GM03348 (cell line): ENCODE measurements at regions not wholly inside any gene's neighbourhood (a gene's known extent, or its start where the extent isn't known, plus 50 kb on each side); places are given as distances from the start of the nearest gene placed in this dataset.

Experiments
- DNase-seq: peaks from one replicate; pipeline ENCODE4 v3.0.0; 2012; ENCODE audit warnings: low spot score

GRCh38 chr5:174159327-174160114, 114.0 kb downstream of the NSG2 start:
- DNase-seq: peak; percentile 21

DNA sequence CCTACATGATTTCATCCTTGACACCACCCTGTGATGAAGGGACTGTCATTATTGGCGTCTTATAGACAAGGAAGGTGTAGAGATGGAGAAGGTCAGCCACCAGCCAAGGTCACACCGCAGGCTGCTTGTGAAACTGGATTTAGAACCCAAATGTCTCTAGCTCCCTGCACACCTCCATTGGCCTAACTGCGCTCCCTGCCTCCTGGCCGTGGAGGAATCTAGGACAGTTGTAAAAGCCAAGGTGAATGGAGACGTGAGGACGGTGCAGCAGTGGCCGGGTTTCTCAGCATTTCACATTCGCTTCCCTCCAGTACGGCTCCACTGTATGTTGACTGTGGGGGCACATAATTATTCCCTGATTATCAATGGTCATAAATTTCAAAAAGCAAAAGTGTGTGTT, 119.9 kb downstream of the NSG2 start:
- DNase-seq: no peak

DNA sequence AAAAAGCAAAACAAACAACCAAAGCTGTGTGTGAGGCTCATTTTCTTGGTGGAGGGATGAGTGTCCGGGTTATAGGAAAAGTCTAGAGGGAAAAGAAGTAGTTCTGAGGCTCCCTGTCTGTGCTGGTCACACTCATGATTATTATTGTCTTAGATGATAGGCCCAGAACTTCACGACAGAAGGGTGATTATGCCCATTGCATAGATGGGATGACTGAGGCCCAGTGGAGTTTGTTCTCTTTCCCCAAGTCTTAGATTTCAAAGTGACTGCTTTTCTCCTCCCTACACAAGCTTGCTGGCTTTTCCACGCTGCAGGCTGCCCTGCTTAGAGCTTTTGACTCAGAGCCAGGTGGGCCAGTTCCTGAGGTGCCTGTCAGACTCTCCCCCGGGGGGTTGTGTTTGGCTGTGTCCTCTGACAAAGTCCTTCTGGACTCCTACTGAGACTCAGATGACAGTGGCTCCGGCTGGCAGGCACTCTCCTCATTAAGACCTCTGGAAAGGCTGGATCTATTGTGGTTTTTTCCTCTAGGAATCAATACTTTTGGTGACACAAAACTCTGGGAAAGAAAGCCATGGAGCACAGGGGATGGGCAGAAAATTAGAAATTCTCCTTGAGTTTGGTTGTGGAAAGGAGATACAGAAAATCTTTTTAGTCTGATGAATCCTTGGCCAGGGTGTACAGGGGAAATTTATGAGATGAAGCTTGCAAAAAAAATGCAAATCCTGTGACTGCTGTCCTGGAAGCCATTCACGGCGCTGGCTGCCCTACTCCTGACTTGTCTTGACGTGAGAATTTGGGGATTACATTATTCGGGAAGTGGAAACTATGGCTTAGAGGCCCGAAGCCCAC, 120.9 kb downstream of the NSG2 start:
- DNase-seq: no peak

DNA sequence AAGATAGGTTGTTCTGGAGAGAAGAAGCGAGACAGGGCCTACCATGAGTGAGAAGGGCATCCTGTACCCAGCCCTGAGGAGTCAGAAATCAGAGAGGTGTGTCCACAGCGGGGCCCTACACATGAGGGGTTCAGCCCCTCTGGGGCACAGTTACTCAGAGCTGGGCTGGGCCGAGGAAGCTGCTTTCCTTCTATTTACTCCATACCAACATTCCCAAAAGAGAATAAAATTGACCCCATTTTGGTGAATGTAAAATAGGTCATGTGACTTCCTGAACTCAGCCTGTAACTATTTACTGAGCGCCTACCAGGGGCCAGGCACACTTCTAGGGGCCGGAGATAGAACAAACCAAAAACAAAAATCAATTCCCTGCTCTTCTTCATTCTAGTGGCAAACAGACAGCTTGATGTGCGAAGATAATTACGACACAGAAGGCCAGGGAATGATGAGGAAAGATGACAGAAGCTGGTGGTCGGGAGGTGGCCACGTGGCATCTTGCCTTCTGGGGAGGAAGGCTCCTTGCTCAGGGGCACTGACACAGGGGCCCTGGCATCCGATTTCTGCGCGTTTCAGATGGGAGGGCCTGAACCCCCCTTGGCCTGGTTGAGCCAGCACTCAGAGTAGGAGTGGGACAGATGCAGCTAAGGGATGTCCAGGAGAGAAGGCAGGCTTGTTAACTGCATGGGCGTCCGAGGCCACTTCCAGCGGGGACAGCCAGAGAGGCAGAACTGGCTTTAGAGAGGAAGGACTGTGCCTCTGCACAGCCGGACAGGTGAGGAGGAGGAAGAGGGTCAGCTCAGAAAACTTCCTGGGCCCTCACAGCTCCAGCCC, 121.8 kb downstream of the NSG2 start:
- no peak for DNase-seq

DNA sequence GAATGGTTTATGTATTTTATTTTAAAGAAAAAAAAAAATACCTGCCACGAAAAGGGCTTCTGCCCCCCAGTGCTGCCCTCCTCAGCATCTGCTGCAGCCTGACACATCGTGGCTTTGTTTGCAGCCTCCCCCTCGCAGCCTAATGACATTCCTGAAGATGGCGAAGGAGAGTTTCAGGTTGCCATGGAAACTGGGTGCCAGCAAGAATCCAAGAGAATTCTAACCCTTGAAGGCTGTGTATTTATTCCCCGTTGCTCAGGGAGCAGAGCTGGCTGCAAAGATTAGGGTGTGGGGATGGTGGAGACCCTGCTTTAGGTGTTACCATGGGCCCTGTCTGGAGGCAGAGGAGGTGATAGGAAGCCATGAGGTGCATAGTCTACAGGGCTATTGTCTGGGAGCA, 126.6 kb downstream of the NSG2 start:
- no peak for DNase-seq

DNA sequence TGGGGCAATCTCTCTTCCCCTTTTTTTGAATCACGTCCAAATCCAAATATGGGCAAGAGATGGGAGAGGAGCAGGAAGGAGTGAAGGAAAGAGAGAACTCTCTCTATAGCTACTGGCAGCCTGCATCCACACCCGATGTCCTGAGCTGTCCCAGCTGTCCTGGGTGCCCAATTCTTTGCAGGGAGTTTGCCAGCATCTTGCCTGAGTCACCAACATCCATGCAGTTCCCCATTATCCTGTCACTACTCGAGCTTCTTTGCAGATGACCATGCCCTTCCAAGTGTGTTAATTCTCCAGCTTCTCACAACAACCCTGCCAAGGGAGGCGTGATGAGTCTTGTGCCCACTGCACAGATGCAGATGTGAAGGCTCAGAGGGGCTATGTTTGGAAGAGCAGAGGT, 127.1 kb downstream of the NSG2 start:
- DNase-seq: no peak

DNA sequence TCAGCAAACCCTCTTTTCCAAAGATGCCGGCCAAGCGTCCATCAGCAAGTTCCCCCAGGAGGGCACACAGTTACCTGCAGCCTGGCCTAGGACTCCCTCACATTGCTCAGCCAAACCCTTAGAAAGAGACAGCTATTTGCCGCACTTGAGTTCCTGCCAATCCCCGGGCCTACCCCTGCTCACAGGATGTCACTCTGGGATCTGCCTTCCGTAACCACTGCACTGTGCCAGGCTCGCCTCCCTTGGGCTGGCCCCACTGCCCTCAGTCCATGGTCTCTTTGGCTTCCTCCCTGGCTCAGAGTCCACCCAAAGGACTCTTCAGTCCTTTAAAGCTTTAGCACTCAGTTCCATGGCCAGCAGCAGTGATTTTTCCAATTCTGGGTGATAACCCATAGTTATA, 128.3 kb downstream of the NSG2 start:
- DNase-seq: no peak

DNA sequence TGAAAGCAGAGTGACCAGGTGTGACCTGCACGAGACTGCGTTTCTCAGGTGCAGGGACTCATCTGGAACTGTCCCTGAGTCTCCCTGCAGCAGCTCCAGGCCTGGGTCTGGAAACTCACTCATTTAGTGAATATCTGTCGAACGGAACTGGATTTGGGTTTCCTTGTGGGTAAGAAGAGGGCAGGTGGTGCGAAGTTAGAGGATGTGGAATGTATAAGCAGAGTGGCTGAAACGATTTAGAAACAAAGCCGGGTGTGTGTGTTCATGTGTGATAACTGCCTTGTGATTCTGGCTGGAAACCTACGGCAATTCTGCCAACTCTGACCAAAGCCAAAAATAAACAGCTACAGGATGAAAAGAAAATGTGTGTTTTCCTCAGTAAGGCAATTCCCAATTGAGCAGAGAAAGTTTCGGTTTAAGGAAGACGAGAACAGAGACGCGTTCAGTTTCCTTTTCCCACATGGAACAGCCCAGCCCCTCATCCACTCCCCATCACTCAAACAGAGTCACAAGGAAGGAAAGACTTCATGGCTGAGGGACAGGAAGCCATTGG, 130.3 kb downstream of the NSG2 start:
- DNase-seq: no peak

GRCh38 chr5:174176511-174176910, 131.0 kb downstream of the NSG2 start:
- no peak for DNase-seq

GRCh38 chr5:174177531-174177930, 132.0 kb downstream of the NSG2 start:
- no peak for DNase-seq

GRCh38 chr5:174177976-174178605, 132.6 kb downstream of the NSG2 start:
- DNase-seq: no peak

GRCh38 chr5:174180639-174181038, 135.1 kb downstream of the NSG2 start:
- no peak for DNase-seq

DNA sequence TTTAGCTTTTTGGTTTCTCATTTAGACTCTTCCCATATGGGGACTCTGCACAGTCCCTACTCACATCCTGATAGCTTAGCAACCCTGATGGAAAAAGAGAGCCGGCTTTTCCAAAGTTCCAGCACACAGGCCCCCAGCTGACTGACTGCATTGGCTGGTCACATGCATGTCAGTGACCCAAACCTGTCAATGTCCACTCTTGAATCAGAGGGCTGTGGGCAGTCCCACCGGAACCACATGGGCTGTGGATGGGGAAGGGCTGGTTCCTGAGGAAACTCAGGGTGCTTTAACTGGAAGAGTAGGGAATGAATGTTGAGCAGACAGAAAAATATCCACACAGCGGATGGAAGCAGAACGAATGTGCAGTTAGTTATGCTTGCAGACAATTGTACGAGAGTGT, 136.6 kb downstream of the NSG2 start:
- no peak for DNase-seq

GRCh38 chr5:174183701-174184100, 138.2 kb downstream of the NSG2 start:
- no peak for DNase-seq

GRCh38 chr5:174185506-174185905, 140.0 kb downstream of the NSG2 start:
- no peak for DNase-seq

GRCh38 chr5:174186096-174186695, 140.7 kb downstream of the NSG2 start:
- DNase-seq: no peak

- DNase-seq: no peak
These were observed 141.5 kb downstream of the NSG2 start for GRCh38 chr5:174187001-174187400.

GRCh38 chr5:174187481-174187880, 142.0 kb downstream of the NSG2 start:
- no peak for DNase-seq

- DNase-seq: no peak
These were observed 142.8 kb downstream of the NSG2 start for GRCh38 chr5:174188295-174188694.

- DNase-seq: no peak
These were observed 144.4 kb downstream of the NSG2 start for GRCh38 chr5:174189654-174190541.
